Hepatic stellate cell (primary cell): ENCODE measurements at regions not wholly inside any gene's neighbourhood (a gene's known extent, or its start where the extent isn't known, plus 50 kb on each side); places are given as distances from the start of the nearest gene placed in this dataset.
A peak's percentile ranks its signal among the peaks of the same experiment; 100 is the strongest.
"Not testable (repeated sequence)": the region's sequence is repeated elsewhere in the genome, so short reads cannot be mapped to it uniquely, and the experiment has no call there.

ENCODE experiments used
- DNase-seq: peaks from one replicate; pipeline ENCODE4 v3.0.0; 2011; ENCODE audit warnings: low spot score

DNA sequence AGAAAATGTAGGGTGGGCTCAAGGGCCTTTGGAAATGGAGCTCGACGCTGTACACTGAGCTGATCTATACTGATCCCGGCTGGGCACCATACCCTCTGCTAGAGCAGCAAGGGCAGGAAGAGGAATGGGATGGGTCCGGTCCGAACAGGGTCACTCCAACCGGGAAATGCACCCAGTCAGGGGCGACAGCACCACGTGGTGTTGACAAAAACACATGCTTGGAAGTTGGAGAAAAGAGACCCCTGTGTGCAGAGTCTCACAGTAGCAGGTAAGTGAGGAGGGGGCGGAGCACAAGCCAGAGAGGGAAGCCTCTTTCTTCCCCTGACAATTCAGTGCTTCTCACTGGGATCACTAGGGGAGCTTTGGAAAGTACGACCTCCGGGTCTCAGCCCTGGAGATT lies 84.1 kb upstream of the ASB18 start:
- DNase-seq = no peak

DNA sequence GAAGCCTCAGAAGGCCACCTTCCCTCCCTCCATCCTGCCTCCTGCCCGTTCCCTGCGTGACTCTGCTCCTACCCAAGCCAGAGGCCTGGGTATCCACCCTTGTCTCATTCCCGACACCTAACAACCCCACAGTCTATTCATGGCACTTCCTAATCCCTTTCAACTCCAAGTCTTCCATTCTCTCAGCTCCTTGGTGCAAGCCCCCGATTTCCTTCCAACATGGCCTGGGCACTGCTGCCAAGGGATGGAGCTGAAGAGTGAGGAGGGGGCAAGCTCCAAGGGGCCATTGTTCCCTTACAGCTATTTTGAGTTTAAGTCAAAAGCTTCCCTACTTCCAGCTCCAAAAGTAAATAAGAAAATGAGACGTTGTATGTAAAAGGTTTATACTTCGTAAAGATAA lies 84.8 kb upstream of the ASB18 start:
- no peak for DNase-seq

DNA sequence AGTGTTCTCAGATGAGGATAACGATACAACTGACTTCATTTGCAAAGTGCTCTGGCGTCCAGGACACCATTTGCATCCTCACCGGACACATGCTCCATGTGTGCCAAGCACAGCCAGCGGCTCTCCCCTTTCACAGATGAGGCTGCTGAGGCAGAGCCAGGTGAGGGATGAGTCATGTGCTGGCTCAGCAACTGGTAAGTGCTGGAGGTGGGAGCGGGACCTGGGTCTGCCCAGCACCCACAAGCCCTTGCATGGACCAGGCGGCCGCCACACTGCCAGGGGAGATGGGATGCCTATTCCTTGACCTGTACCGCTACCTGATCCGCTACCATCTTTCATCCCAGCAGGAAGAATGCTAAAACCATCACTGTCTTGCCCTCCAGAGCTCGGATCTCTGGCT lies 86.2 kb upstream of the ASB18 start:
- no peak for DNase-seq

DNA sequence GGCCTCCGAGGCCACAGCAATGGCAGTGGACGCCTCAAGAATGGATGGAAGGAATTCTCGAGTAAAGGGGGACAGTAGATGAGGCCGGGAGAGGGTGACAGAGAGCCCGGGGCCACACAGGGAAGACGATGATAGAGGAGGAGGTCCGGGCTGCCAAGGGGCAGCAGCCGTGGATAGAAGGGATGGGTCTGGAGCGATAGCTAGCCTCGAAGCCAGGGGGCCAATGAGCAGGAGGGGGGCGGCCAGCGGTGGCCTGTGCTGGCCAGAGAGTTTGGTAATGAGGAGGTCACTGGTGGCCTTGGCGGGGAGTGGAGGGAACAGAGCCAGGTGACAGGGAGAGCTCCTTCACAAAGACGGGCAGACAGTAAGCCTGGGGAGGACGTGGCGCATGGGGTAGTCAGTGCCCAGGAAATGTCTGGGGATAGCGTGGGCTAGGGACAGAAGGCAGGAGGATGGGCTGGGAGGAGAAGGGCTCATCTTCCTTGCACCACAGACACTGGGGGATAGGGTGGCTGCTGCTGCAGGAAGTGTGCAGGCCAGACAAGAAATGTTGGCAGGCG lies 87.8 kb upstream of the ASB18 start:
- no peak for DNase-seq

DNA sequence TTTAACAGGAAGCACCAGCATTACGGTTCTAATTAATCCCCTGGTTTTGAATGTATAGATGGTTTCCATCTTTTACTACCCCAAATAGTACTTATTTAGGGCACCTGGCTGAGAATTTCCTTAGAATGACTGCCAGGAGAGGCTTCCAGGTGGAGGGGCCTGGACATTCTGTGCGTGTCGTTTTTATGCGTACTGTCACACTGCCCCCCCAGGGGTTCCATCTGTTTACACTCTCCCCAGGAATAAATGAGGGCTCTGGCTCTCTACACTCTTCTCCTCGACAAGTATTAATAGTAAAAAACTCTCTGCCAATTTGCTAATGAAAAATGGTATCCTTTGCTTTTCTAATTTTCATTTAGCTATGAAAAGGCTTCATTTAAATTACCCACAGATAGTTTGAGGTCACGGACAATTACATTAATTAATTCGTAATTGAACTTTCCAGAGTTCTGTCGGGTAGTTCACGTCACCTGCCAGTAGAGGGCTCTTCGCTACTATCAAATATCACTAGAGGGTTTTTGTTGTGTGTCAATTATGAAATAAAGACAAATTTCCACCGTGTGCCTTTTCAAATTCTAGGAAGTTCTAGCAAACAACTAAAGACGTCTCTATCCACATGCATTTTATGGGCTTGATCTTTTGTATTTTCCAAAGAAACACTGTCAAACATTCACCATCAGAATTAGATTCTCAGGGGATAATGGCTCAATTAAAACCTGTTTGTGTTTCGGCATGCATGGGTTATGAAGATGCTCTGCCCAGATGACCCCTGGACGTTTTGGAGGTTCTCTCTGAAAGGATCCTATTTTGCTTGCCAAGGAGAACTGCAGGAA lies 88.8 kb upstream of the ASB18 start:
- DNase-seq = peak; percentile 34

DNA sequence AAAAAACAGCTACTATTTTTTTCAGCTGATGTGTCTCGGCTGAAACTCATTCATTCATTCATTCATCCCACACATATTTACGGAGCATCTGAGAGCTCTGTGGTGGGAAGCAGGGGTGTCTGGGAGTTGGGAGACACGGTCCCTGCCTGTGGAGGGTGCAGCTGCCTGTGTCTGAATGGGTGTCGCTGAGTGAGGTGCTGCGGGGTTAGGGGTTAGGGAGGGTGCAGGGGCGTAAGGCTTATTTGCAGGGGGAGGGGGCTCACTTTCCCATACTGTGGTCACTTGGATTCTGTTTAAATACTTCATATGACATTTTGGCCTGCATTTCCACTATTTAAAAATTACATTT lies 89.4 kb upstream of the ASB18 start:
- no peak for DNase-seq

DNA sequence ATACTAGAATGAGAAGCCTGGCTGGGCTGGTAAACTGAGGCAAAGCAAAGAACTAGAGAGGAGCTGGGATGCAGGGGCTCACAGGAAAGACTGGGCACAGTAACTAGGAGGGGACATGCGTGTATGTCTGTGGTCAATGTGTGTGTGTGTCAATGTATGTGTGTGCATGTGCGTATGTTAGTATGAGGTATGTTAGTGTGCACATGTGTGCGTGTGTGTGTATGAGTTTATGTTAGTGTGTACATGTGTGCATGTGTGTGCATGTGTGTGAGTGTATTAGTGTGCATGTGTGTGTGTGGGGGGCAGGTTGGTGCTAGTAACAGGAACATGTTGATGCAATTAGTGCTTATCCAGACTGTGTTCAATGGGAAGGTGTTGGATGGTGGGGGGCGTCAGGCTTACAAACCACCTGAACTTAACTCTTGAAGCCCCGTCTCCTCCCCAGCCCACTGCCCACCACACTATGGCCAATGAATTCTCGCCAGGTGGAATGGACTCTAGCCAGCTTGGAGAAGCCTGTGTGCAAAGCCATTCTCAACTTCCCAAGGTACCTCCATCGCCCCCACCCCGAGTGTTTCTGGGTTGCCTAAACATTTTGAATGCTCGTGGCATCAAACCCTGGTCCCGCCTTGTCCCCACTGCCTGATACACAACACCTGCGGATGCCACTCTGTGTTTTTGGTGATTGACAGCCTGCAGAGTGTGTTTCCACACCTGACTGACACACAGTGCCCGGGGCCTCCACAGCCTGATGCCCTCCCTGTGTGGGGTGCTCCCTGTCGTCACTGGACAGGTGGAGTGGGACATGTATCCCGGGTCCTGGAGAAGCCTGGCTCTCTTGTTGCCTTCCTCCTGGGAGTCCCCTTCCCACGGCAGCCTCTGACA lies 90.1 kb upstream of the ASB18 start:
- DNase-seq = no peak

DNA sequence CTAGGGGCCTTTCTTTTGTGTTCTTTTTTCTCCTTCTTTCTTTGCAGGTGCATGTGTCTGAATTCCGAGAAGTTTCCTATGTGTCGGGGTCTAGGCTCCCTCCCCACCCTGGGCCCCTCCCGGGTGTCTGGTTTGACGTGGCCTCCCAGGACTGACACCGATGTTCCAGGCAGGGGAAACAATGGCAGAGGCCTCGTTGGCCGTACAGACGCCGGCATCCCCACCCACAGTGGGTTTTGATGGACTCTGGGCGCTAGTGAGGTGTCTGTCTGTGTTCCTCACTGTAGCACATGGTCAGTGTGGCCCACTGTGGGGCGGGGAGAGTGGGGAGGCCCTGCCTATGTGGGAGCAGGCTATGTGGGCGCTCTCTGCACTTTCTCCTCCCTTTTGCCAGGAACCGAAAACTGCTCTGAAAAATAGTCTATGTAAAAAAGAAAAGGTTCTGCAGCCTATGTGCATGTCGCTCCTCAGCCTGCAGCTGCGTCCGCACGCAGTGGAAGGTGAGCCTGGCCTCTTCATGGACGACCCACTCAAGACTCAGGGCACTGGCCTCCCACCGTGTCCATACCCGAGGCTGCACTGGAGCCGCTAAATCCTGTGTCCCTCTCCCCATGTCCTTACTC lies 90.9 kb upstream of the ASB18 start:
- DNase-seq = no peak

DNA sequence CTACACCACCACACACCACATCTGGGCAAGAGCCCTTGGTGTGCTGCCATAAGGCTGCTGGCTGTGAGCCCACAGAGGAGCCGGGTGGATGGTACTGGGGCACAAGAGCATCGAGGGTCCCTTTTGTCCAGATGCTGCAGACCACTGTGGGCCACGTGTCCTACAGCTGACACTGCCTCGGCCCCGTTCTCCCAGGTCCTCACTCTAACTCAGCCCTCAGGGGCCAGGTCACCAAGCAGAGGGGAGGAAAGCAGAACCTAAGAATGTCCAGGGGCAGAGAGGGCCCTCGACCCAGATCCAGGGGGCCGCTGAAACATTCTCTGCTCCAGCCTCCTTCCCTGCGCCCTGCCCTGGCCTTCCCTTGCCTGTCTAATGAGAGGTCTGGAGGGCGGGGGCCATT lies 91.7 kb upstream of the ASB18 start:
- no peak for DNase-seq

DNA sequence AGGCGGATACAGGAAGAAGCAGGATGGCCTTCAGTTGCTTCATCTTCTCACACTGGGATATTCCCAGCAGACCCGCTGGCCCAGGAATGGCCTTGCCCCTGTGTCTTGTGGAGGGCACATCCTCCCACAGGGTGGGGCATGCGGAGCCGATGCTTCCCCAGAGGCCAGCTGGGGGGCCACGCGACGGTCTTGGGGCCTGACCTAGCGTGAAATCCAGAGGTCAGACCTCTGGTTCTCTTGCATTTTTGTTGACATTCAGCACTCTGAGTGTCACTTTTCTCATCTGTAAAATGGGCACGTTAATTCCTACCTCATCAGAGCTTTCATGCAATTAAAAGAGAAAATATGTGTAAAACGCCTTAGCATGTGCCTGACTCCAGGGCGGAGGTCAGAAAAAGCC lies 92.1 kb upstream of the ASB18 start:
- DNase-seq = not testable (repeated sequence)

DNA sequence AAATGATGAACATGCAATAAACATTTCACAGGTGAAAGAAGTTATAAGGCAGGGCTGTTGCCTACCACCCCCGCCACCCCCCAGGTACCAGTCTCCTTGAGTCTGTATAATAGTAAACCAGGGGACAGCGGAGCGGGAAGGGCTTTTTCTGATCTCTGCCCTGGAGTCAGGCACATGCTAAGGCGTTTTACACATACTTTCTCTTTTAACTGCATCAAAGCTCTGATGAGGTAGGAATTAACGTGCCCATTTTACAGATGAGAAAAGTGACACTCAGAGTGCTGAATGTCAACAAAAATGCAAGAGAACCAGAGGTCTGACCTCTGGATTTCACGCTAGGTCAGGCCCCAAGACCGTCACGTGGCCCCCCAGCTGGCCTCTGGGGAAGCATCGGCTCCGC lies 94.3 kb upstream of the ASB18 start:
- DNase-seq = not testable (repeated sequence)

DNA sequence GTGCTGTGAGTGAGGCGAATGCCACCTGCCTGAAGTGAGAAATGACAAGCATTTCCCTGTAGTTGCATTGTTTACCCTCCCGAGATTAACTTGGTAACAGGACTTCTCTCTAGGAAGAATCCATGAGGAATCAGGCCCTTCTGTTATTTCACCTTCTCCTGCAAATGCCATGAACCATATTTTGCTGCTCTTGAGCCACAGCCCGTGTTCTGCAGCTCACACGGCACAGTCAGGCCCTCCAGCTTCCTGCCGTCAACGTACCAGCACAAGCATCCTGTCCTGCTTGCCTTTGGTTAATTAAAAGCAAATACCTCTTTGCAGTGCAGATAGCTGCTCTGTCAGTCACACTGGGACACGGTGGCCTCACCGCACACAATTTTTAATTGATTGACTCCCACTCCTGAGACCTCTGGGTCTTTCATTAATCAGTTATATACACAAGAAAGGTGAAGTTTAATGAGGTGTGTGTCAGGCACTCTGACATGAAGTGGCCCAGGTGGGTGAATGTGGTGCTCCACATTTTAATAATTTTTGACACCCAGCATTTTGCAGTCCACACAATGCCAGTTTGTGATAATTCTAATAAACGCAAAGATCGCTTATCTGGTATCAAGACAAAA lies 95.3 kb upstream of the ASB18 start:
- no peak for DNase-seq

DNA sequence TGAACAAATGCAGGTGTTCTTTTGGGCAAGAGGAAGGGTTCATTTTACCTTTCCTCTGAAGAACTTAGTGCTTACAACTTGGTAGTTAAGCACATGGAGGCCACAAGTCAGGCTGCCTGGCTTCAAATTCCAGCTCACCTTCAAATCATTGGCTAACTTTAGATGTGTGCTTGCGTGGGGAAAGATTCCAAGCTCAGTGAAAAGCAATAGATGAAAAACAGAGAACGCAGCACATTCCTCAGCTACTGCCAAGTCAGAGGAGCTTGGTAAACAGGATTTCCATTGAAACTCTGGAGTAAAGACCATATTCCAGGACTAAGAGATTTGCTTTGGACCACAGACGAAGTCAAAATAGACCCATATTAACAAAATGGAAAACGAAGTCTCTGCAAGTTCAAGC lies 96.3 kb upstream of the ASB18 start:
- no peak for DNase-seq

DNA sequence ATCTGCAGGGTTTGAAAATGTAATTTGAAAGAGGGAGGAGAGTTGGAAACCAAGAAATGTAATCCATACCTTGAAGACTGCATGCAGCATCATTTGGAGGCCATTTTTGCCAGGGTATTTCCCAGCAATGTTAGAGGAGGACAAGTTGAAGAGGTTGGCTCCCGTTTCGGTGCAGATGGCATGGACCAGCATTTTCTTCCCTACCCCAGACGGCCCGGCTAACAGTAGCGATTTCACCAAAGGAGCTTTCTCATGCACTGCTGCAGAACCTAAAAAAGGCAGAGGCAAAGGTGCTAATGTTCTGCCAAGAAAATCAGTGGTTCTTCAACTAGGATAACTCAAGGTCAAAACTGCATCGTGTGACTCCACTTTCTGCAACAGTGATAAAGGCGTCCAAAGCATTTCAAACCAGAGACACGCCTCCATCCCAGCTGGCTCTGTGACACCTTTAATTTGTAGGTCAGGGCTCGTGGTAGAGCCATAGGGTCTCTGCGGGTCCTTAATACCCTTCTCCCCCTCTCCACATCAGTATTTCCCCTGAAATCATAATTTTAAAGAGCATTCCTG lies 99.6 kb upstream of the ASB18 start:
- DNase-seq = no peak

DNA sequence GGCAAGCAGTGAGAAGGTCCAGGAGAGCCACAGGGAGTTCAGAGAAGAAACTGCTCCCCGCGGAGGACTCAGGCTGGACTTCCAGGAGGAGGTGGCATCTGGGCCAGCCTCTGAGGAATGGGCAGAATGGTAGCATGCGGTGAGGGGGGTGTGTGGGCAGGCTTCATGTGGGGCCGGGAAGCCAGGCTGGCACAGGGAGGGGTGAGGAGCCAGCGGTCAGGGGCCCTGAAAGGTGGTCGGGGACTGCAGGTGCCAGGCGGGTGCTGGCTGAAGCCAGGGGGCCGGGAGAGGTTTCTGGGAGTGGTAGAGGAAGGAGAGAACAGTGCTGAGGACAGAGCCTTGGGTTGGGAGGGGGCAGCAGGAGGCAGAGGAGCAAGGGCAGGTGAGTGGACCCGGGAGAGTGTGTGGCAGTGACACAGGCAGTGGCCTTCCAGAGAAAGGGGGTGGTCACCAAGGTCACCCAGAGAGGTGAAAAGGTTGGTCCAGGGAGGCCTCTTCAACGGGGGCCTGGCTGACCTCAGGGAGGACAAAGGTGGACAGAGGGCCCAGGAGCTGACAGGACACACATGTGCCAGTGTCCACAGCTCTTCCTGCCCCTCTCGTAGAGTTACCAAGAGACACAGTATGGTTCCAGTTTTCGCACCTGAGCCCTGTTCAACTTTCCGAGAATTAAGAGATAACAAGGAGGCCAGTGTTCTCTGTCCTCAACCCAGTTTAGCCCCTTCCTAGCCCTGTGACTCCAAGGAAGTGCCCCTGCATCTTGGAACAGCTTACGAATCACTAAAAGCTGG lies 101.2 kb upstream of the ASB18 start:
- DNase-seq = no peak

DNA sequence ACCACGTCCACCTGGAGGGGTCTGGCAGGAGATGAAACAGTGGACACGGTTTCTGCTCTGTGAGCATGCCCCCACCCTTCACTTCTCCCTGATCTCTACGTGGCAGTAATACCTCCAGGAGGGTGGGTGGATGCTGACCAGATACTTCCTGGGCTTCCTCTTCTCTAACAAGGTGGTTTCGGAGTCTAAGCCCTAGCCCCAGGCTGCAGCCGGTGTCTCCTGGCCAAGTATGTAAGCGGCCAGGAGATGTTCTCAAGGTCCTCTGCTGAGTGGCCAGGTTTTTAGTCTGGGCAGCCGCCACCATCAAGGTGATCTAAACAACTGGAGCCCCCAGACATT lies 101.8 kb upstream of the ASB18 start:
- DNase-seq = no peak

DNA sequence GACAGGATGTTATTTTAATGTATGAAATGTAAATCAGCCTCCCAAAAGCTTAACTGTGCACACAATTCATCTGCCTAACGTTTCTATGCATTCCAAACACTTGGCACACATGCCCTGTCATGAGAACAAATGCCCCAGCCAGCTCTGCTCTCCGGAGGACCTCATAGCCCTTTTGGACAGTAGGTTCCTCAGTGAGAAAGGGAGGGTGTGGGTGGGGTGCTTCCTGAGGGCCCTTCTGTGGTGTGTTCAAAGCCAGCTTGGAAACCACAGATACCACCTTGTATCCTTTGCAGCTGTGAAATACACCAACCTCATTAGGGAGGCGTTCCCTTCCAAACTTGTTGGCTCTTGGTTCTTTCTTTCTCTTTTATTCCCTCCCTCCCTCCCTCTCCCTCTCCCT lies 102.2 kb upstream of the ASB18 start:
- DNase-seq = no peak

DNA sequence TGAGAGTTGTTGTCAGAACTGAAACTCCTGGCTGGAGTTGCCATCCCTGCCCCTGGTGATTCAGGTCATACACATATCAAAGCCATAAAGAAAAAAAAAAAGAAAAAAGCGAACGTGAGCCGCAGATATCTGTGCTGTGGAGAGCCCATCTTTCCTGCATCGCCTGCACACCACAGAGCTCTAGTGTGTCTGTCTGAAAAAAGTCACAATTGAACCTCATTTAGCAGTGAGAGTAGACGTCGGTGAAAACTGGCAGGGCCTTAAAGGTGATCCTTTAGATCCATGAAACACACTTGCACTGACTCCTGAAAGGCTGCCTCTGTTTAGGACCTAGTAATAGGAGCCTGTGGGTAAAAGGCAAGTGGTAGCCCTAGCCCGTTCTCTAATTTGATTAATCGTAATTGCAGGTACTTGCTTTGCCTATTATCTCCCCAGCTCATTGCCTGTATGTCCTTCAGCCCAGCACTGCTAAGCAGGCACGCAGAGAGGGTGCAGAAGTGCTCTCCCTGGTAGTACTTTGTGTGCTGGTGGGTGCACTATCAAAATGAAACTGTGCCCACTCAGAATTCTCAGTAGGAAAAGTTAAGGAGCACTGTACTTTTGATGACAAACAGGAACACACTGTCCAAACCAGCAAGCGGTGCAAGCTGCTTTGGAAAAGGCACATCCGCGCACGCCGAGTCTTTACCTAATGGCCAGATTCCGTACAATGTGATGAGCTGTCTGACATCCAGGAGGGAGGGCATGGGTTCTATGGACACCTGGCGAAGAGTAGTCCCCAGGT lies 103.5 kb upstream of the ASB18 start:
- no peak for DNase-seq

DNA sequence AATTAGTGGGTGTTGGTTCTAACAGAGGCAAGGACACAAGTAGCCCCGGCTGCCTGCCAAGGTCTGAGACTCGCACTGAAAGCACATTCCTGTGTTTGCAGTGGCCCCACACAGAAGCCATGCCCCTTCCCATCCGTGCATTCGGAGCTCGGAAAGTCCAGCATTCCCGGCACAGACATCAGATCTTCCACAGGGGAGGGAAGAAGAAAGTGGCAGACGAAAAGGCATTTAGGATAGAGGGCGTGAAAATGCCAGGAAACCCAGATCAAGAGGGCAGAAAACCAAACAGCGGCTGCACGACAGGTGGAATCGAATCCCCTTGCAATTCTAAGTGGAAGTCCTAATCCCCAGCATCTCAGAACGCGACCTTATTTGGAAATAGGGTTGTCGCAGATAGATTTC lies 105.5 kb upstream of the ASB18 start:
- DNase-seq = no peak

DNA sequence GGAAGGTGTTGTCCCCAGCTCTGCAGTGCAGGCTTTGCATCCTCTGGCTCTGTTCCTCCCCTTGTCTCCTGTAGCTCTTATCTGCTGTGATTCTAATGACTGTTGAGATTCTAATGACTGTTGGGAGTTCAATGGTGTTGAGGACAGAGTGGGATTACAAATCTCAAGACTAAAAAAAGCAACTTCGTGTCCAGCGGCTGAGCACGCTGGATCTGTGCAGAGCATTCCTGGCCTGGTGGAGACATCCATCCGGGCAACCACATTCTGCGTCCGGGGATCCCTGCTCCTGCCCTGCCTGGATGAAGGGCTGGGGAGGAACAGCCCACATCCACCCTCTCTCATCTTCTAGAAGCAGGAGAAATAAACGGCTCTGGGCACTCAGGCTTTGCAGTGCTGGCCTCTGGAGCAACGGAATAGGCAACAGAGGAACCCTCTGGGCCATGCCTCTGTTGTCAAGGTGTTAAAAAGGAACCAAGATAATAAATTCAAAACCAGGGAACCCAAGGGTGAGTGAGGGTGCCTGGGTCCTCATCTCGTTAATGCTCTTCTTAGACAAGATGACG lies 106.7 kb upstream of the ASB18 start:
- no peak for DNase-seq
